OCI-LY7 (cell line): ENCODE measurements at regions not wholly inside any gene's neighbourhood (a gene's known extent, or its start where the extent isn't known, plus 50 kb on each side); places are given as distances from the start of the nearest gene placed in this dataset.

Source experiments
- BruUV-seq: library from RNA; stranded (reverse); fragments of 400-500 nt; replicated peaks from 2 replicates; lab custom pipeline; 2021; lab: Mats Ljungman, UMichigan
- CTCF ChIA-PET: fragments of 300-600 bp; sonication (Branson Sonifier 250); formaldehyde crosslinking; loops from one replicate; lab custom pipeline; 2022; ENCODE audit warnings: antibody characterized with exemption; ENCODE audit not compliant: unreplicated experiment; lab: Charles Lee
- POLR2A ChIA-PET: fragments of 300-600 bp; sonication (Branson Sonifier 250); formaldehyde crosslinking; loops from one replicate; lab custom pipeline; 2022; ENCODE audit warnings: antibody characterized with exemption; lab: Charles Lee
- DNase-seq: peaks from one replicate; pipeline ENCODE4 v3.0.0-alpha.2; 2015; ENCODE audit warnings: low spot score
- H2AFZ ChIP-seq: fragments of 200-600 bp; sonication (generic), shearing (Covaris generic); 2 replicates; pipeline ENCODE4 v1.6.1; 2014; ENCODE audit warnings: mild to moderate bottlenecking, antibody characterized with exemption, low read length, moderate library complexity
- H3K27ac ChIP-seq: fragments of 200-600 bp; sonication (generic); 2 replicates; pipeline ENCODE4 v1.5.1; 2014; ENCODE audit warnings: mixed run types, low read depth, mild to moderate bottlenecking, moderate library complexity, low read length, inconsistent platforms; ENCODE audit not compliant: poor library complexity, severe bottlenecking
- H3K36me3 ChIP-seq: fragments of 200-600 bp; sonication (generic); 2 replicates; pipeline ENCODE4 v1.6.1; 2014; ENCODE audit warnings: mild to moderate bottlenecking, antibody characterized with exemption, low read length, moderate library complexity, mixed read lengths; ENCODE audit not compliant: insufficient read depth
- H3K4me1 ChIP-seq: fragments of 200-600 bp; sonication (generic); 2 replicates; pipeline ENCODE4 v1.5.1; 2014; ENCODE audit warnings: mild to moderate bottlenecking, low read length; ENCODE audit not compliant: insufficient read depth, poor library complexity, severe bottlenecking
- H3K4me2 ChIP-seq: fragments of 200-600 bp; sonication (generic); 2 replicates; pipeline ENCODE4 v1.6.1; 2014; ENCODE audit warnings: mild to moderate bottlenecking, low read length
- H3K4me3 ChIP-seq: fragments of 200-600 bp; sonication (generic); 2 replicates; pipeline ENCODE4 v1.5.1; 2014; ENCODE audit warnings: mild to moderate bottlenecking, low read depth, low read length; ENCODE audit not compliant: poor library complexity, severe bottlenecking
- H3K79me2 ChIP-seq: fragments of 200-600 bp; sonication (generic); 2 replicates; pipeline ENCODE4 v1.6.1; 2016; ENCODE audit warnings: low read depth, mild to moderate bottlenecking, low read length, moderate library complexity, mixed read lengths; ENCODE audit not compliant: insufficient read depth
- H3K9me2 ChIP-seq: fragments of 200-600 bp; sonication (generic); 2 replicates; pipeline ENCODE4 v1.6.1; 2016; ENCODE audit warnings: mild to moderate bottlenecking, low read length, mixed read lengths; ENCODE audit not compliant: insufficient read depth
- H3K9me3 ChIP-seq: fragments of 200-600 bp; sonication (generic); 2 replicates; pipeline ENCODE4 v1.6.1; 2014; ENCODE audit warnings: mild to moderate bottlenecking, mixed run types, low read length, mixed read lengths
- H4K20me1 ChIP-seq: fragments of 200-600 bp; sonication (generic); 2 replicates; pipeline ENCODE4 v1.6.1; 2014; ENCODE audit warnings: mild to moderate bottlenecking, antibody characterized with exemption, low read length, moderate library complexity, mixed read lengths; ENCODE audit not compliant: insufficient read depth
- EZH2phosphoT487 ChIP-seq: fragments of 200-600 bp; sonication (generic); IDR thresholded peaks from 2 replicates; pipeline ENCODE4 v1.6.1; 2018; ENCODE audit warnings: low read depth, borderline replicate concordance, mild to moderate bottlenecking, mixed run types, antibody characterized with exemption, low read length, moderate library complexity, mixed read lengths
- intact Hi-C: fragments of 100-400 bp; cut with micrococcal nuclease; formaldehyde crosslinking; loops from one replicate; pipeline ENCODE4 v1.10.0; 2022; ENCODE audit not compliant: unreplicated experiment
- TF ChIP-seq, protein P1 (sequence below): fragments of 200-600 bp; sonication (generic); conservative IDR thresholded peaks from 2 replicates; pipeline ENCODE4 v1.5.1; 2014; ENCODE audit warnings: mild to moderate bottlenecking, antibody characterized with exemption, low read length, moderate library complexity, mixed read lengths

DNA sequence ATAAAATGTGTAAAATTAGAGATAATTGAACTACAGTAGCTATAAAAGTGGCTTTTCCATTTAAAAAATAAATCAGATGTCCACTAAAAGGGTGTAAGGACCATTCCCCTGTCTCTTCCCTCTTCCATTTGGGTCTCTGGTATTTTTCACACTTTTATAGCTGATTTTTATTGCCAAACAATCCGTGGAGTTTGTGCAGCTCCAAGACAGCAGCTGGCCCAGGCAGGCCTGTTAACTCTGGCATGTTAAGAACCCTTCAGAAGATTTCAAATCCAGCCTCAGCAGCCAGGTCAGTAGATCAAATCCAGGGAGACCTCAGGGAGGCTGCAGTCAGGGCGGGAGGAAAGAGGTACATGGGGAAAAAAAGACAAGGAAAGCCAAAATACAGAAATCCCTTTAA lies 827.1 kb upstream of the FANCL start:
- Histone ChIP-seq H2AFZ (no peak overlapping the region), H3K9me2 (no peaks in the 10 kb centered on the region), H3K79me2 (no peaks in the 10 kb centered on the region), H4K20me1 (no peaks in the 10 kb centered on the region), H3K9me3 (no peaks in the 10 kb centered on the region), H3K4me3 (no peak overlapping the region), H3K36me3 (no peaks in the 10 kb centered on the region), H3K27ac (no peak overlapping the region), H3K4me2 (no peak overlapping the region), H3K4me1 (no peaks in the 10 kb centered on the region)
- BruUV-seq, result no TSS peak
- intact Hi-C loops, result no loop called here
- ChIA-PET POLR2A (interaction anchor here (0.7 kb wide), 1 partner anchor 27 kb away, joined by 3 read pairs; no protein-coding TSS in a partner anchor), CTCF (no interaction called here)
- no peak for DNase-seq
- TF ChIP-seq, protein P1, sequence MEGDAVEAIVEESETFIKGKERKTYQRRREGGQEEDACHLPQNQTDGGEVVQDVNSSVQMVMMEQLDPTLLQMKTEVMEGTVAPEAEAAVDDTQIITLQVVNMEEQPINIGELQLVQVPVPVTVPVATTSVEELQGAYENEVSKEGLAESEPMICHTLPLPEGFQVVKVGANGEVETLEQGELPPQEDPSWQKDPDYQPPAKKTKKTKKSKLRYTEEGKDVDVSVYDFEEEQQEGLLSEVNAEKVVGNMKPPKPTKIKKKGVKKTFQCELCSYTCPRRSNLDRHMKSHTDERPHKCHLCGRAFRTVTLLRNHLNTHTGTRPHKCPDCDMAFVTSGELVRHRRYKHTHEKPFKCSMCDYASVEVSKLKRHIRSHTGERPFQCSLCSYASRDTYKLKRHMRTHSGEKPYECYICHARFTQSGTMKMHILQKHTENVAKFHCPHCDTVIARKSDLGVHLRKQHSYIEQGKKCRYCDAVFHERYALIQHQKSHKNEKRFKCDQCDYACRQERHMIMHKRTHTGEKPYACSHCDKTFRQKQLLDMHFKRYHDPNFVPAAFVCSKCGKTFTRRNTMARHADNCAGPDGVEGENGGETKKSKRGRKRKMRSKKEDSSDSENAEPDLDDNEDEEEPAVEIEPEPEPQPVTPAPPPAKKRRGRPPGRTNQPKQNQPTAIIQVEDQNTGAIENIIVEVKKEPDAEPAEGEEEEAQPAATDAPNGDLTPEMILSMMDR, result no peak
- TF ChIP-seq EZH2phosphoT487, result no peak

DNA sequence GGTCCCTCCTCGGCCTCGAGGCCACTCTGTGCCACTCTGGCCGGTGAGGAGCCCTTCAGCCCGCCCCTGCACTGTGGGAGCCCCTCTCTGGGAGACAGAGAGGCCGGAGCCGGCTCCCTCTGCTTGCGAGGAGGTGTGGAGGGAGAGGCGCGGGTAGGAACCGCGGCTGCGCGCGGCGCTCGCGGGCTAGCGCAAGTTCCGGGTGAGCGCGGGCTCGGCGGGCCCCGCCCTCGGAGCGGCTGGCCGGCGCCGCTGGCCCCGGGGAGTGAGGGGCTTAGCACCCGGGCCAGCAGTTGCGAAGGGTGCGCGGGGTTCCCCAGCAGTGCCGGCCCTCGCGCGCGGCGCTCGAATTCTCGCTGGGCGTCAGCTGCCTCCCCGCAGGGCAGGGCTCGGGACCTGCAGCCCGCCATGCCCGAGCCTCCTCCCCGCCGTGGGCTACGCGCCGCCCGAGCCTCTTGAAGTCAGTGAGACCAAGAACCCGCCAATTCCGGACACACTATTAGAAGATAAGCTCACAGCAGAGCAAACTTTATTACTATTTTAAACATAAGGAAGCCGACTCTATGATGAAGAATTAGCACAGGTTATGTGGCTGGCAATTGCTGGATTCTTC lies 825.8 kb upstream of the FANCL start:
- intact Hi-C loops, result no loop called here
- H3K79me2 ChIP-seq, result no peaks in the 10 kb centered on the region
- H3K4me1 ChIP-seq, result no peaks in the 10 kb centered on the region
- no peaks in the 10 kb centered on the region for H4K20me1 ChIP-seq
- TF ChIP-seq, protein P1, result no peak
- TF ChIP-seq EZH2phosphoT487, result no peak
- no peak overlapping the region for H2AFZ ChIP-seq
- H3K4me2 ChIP-seq, result no peak overlapping the region
- POLR2A ChIA-PET, result interaction anchor here (0.5 kb wide), 1 partner anchor 12 kb away, joined by 9 read pairs; no protein-coding TSS in a partner anchor
- no peaks in the 10 kb centered on the region for H3K36me3 ChIP-seq
- CTCF ChIA-PET, result no interaction called here
- DNase-seq, result no peak
- H3K27ac ChIP-seq, result no peak overlapping the region
- no peaks in the 10 kb centered on the region for H3K9me3 ChIP-seq
- no peaks in the 10 kb centered on the region for H3K9me2 ChIP-seq
- H3K4me3 ChIP-seq, result no peak overlapping the region
- BruUV-seq, result no TSS peak

DNA sequence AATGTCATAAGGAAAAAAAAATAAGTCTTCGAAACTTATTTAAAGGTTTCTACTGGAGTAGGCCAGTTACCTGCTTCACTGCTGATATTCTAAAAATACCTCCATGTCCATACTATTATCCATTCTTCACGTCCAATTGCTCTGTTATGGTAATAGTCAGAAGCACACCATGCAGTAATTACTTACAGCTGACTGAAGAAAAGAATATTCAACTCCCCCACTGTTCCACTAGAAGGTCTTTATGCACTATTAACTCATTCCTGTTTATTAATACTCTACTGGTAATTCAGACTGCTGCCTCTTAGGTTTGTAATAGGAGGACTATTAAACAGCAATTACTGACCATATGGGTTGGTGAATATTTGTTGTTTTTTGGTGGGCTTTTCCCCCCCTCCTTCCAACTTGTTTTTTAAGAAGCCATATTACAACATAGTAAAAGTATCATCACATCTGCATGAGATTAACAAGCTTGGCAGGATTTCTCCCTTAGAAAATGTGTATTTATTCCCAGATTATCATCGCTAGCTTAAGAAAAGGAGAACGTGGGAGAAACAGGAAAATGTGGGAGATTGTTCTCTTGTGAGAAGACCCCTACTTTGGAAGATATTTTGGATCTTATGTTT lies 806.4 kb upstream of the FANCL start:
- intact Hi-C loops, result no loop called here

More for the DNA sequence above, 806.4 kb upstream of the FANCL start:
- Histone ChIP-seq H3K9me2 (no peaks in the 10 kb centered on the region), H3K4me3 (no peak overlapping the region), H3K36me3 (no peaks in the 10 kb centered on the region), H3K79me2 (no peaks in the 10 kb centered on the region), H3K27ac (no peak overlapping the region), H2AFZ (no peak overlapping the region), H4K20me1 (no peaks in the 10 kb centered on the region), H3K9me3 (no peaks in the 10 kb centered on the region), H3K4me1 (no peaks in the 10 kb centered on the region), H3K4me2 (no peak overlapping the region)
- no TSS peak for BruUV-seq
- DNase-seq, result no peak
- no peak for TF ChIP-seq EZH2phosphoT487
- TF ChIP-seq, protein P1, result no peak
- CTCF ChIA-PET, result no interaction called here
- POLR2A ChIA-PET, result interaction anchor here (0.5 kb wide), 1 partner anchor 36 kb away, joined by 3 read pairs; no protein-coding TSS in a partner anchor
